ENCODE measurements at regions not wholly inside any gene's neighbourhood (a gene's known extent, or its start where the extent isn't known, plus 50 kb on each side); places are given as distances from the start of the nearest gene placed in this dataset.

DNA sequence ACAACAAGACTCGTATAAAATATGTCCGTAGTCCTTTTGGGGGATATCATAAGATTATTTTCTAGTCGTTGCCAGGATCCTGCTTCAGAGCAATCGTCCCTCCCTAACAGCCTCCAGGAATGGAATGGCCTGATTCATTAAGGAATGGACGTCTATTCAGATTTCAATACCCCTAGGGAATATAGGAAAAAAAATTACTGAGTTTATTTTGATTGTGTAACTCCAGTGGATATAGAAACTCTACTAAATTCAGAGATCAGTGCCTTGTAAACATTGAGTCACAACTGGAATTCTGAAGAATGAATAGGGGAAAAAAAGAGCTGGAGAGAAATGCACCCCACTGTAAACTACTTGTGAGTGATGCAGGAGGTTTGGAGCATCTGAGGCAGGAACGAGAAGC is 1171.5 kb upstream of the GOT2 start:
- TF ChIP-seq POLR2A (IDR thresholded peaks at IDR 0.05), result no peak
- TF ChIP-seq, protein P1, sequence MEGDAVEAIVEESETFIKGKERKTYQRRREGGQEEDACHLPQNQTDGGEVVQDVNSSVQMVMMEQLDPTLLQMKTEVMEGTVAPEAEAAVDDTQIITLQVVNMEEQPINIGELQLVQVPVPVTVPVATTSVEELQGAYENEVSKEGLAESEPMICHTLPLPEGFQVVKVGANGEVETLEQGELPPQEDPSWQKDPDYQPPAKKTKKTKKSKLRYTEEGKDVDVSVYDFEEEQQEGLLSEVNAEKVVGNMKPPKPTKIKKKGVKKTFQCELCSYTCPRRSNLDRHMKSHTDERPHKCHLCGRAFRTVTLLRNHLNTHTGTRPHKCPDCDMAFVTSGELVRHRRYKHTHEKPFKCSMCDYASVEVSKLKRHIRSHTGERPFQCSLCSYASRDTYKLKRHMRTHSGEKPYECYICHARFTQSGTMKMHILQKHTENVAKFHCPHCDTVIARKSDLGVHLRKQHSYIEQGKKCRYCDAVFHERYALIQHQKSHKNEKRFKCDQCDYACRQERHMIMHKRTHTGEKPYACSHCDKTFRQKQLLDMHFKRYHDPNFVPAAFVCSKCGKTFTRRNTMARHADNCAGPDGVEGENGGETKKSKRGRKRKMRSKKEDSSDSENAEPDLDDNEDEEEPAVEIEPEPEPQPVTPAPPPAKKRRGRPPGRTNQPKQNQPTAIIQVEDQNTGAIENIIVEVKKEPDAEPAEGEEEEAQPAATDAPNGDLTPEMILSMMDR (IDR thresholded peaks at IDR 0.05), result no peak

Measured in testis (tissue), 2 donors.